HCT116 (cell line): ENCODE measurements at regions not wholly inside any gene's neighbourhood (a gene's known extent, or its start where the extent isn't known, plus 50 kb on each side); places are given as distances from the start of the nearest gene placed in this dataset.

ENCODE experiments used
- ATAC-seq: fragments of 200-7000 bp; cut with Tn5 transposase; 2 replicates; pipeline ENCODE4 v1.9.1; 2020; ENCODE audit warnings: mild to moderate bottlenecking, moderate library complexity
- BruUV-seq: library from RNA; stranded (reverse); fragments of 400-500 nt; replicated peaks from 2 replicates; lab custom pipeline; 2021; lab: Mats Ljungman, UMichigan
- CTCF ChIA-PET: fragments of 300-600 bp; sonication (Branson Sonifier 250); formaldehyde crosslinking; loops from one replicate; lab custom pipeline; 2021; ENCODE audit warnings: antibody characterized with exemption; lab: Charles Lee
- POLR2A ChIA-PET: fragments of 300-600, 350-600 bp; sonication (Branson Sonifier 250); formaldehyde crosslinking; loops from one replicate; lab custom pipeline; 2021; ENCODE audit warnings: antibody characterized with exemption; lab: Charles Lee
- RAD21 ChIA-PET, 2 experiments: fragments of 300-600 bp; sonication (Branson Sonifier 250); formaldehyde crosslinking; loops; one replicate each; lab custom pipeline; 2023; ENCODE audit warnings: low total read pairs in 2 of 2; ENCODE audit not compliant: uncharacterized antibody in 2 of 2, unreplicated experiment in 2 of 2, low non-redundant PET in 1 of 2; lab: Charles Lee
- DNase-seq: peaks from one replicate; pipeline ENCODE4 v3.0.0-alpha.2; 2010; ENCODE audit warnings: low read depth, low spot score
- H2AFZ ChIP-seq: fragments of 200-600 bp; shearing (Covaris generic), sonication (generic); 2 replicates; pipeline ENCODE4 v1.6.1; 2017; ENCODE audit warnings: low read depth, mixed run types, mixed read lengths, antibody characterized with exemption, low read length; ENCODE audit not compliant: poor library complexity, severe bottlenecking
- H3K27ac ChIP-seq: 2 replicates; pipeline ENCODE4 v1.5.1; 2012; ENCODE audit warnings: low read depth, low read length
- H3K27me3 ChIP-seq: fragments of 200-600 bp; sonication (generic); 2 replicates; pipeline ENCODE4 v1.6.1; 2016; ENCODE audit warnings: mixed run types, low read length, mixed read lengths; ENCODE audit not compliant: insufficient read depth
- H3K36me3 ChIP-seq, 2 experiments: fragments of 200-500 bp in 1 of 2; fragments of 200-600 bp in 1 of 2; sonication (Bioruptor generic) in 1 of 2; sonication (generic) in 1 of 2; 2 replicates each; pipeline versions ENCODE4 v1.5.1 to v1.6.1; 2014 to 2016; ENCODE audit warnings: low read length in 2 of 2, inconsistent platforms in 1 of 2, mixed read lengths in 1 of 2, mixed run types in 1 of 2; ENCODE audit not compliant: insufficient read depth in 2 of 2, control insufficient read depth in 1 of 2
- H3K4me1 ChIP-seq, 2 experiments: fragments of 200-600 bp in 1 of 2; sonication (generic) in 1 of 2; 2 replicates each; pipeline versions ENCODE4 v1.5.1 to v1.6.1; 2012 to 2017; ENCODE audit warnings: low read length in 2 of 2, inconsistent platforms in 1 of 2, mild to moderate bottlenecking in 1 of 2, mixed read lengths in 1 of 2, mixed run types in 1 of 2, moderate library complexity in 1 of 2; ENCODE audit not compliant: insufficient read depth in 2 of 2, control insufficient read depth in 1 of 2
- H3K4me2 ChIP-seq: fragments of 200-600 bp; sonication (generic); 2 replicates; pipeline ENCODE4 v1.6.1; 2017; ENCODE audit warnings: mixed run types, low read length, mixed read lengths
- H3K4me3 ChIP-seq, 2 experiments: fragments of 200-600 bp in 1 of 2; sonication (generic) in 1 of 2; replicated peaks in 1 of 2; 2 replicates each; pipeline ENCODE4 v1.5.1; 2011 to 2016; ENCODE audit warnings: low read length in 2 of 2, control low read depth in 1 of 2, low read depth in 1 of 2, mild to moderate bottlenecking in 1 of 2, mixed read lengths in 1 of 2, mixed run types in 1 of 2
- H3K79me2 ChIP-seq: fragments of 200-600 bp; sonication (generic); 2 replicates; pipeline ENCODE4 v1.6.1; 2017; ENCODE audit warnings: mild to moderate bottlenecking, mixed run types, low read length, moderate library complexity, mixed read lengths; ENCODE audit not compliant: insufficient read depth
- H3K9ac ChIP-seq: fragments of 200-600 bp; sonication (generic); 2 replicates; pipeline ENCODE4 v1.6.1; 2016; ENCODE audit warnings: low read length, mixed read lengths
- H3K9me2 ChIP-seq: fragments of 200-600 bp; sonication (generic), shearing (Covaris generic); 2 replicates; pipeline ENCODE4 v1.6.1; 2017; ENCODE audit warnings: mixed run types, mild to moderate bottlenecking, moderate library complexity; ENCODE audit not compliant: insufficient read depth
- H3K9me3 ChIP-seq, 2 experiments: fragments of 200-500 bp in 1 of 2; fragments of 200-600 bp in 1 of 2; sonication (Bioruptor generic) in 1 of 2; sonication (generic) in 1 of 2; 2 replicates each; pipeline ENCODE4 v1.6.1; 2014 to 2017; ENCODE audit warnings: low read length in 2 of 2, mixed read lengths in 2 of 2, inconsistent platforms in 1 of 2, low read depth in 1 of 2, mild to moderate bottlenecking in 1 of 2, mixed run types in 1 of 2, moderate library complexity in 1 of 2; ENCODE audit not compliant: control insufficient read depth in 1 of 2, insufficient read depth in 1 of 2
- H4K20me1 ChIP-seq: fragments of 200-600 bp; sonication (generic), shearing (Covaris generic); 2 replicates; pipeline ENCODE4 v1.6.1; 2017; ENCODE audit warnings: mixed run types, mild to moderate bottlenecking, moderate library complexity; ENCODE audit not compliant: insufficient read depth
- EGR1 ChIP-seq: IDR thresholded peaks from 2 replicates; pipeline ENCODE4 v1.6.1; 2012; ENCODE audit warnings: low read depth
- POLR2A ChIP-seq: IDR thresholded peaks from 2 replicates; pipeline ENCODE4 v1.7.0; 2011; ENCODE audit warnings: borderline replicate concordance; ENCODE audit not compliant: insufficient read depth, insufficient read length; ENCODE audit errors: extremely low read depth
- RAD21 ChIP-seq: IDR thresholded peaks from 2 replicates; pipeline ENCODE4 v1.6.1; 2012; ENCODE audit warnings: low read depth, mild to moderate bottlenecking
- SIN3A ChIP-seq: IDR thresholded peaks from 2 replicates; pipeline ENCODE4 v1.6.1; 2012; ENCODE audit warnings: low read depth
- SP1 ChIP-seq: IDR thresholded peaks from 2 replicates; pipeline ENCODE4 v1.6.1; 2012; ENCODE audit warnings: low read depth
- SRF ChIP-seq: IDR thresholded peaks from 2 replicates; pipeline ENCODE4 v1.6.1; 2012; ENCODE audit warnings: low read depth
- TCF7L2 ChIP-seq: IDR thresholded peaks from 2 replicates; pipeline ENCODE4 v1.7.0; 2011; ENCODE audit warnings: borderline replicate concordance, inconsistent platforms; ENCODE audit not compliant: insufficient read depth, insufficient read length; ENCODE audit errors: extremely low read depth
- ZNF274 ChIP-seq: fragments of 200-500 bp; sonication (Bioruptor generic); IDR thresholded peaks from 2 replicates; pipeline ENCODE4 v1.6.1; 2014; ENCODE audit warnings: mild to moderate bottlenecking, low read depth, low read length, inconsistent platforms
- intact Hi-C: fragments of 100-400 bp; cut with micrococcal nuclease; formaldehyde crosslinking; loops from 2 replicates; pipeline ENCODE4 v1.10.0; 2022
- TF ChIP-seq, protein P1 (sequence below): IDR thresholded peaks from 2 replicates; pipeline ENCODE4 v1.6.1; 2012
- TF ChIP-seq, protein P2 (sequence below): IDR thresholded peaks from 2 replicates; pipeline ENCODE4 v1.6.1; 2012; ENCODE audit warnings: low read depth

DNA sequence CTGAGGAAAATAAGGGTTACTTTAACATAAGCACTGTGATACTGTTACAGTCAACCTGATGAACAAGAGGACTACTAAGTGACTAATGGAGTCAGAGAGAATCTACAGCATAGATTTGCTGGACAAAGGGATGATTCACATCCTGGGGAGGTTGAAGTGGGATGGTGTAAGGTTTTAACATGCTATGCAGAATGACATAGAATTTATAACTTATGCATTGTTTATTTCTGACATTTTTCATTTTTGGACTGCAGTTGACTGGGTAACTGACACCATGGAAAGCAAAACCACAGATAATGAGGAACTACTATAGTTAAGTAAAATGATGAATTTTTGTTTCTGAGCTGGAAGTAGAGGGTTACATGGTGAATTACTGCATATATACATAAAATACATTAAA, 389.2 kb downstream of the MAT2B start:
- Histone ChIP-seq H3K9me3 (no peaks in the 10 kb centered on the region; a peak in 2 of 4 replicates), H3K27me3 (no peaks in the 10 kb centered on the region), H3K27ac (no peak overlapping the region), H3K9me2 (no peaks in the 10 kb centered on the region), H3K4me1 (no peaks in the 10 kb centered on the region), H3K79me2 (no peaks in the 10 kb centered on the region), H3K36me3 (no peaks in the 10 kb centered on the region), H2AFZ (no peak overlapping the region), H4K20me1 (no peaks in the 10 kb centered on the region), H3K9ac (no peak overlapping the region), H3K4me2 (no peak overlapping the region), H3K4me3 (no peak overlapping the region)
- ChIA-PET CTCF (no interaction called here), POLR2A (no interaction called here), RAD21 (no interaction called here)
- no TSS peak for BruUV-seq
- intact Hi-C loops: no loop called here
- no peak for TF ChIP-seq EGR1
- TF ChIP-seq TCF7L2: no peak
- TF ChIP-seq, protein P1, sequence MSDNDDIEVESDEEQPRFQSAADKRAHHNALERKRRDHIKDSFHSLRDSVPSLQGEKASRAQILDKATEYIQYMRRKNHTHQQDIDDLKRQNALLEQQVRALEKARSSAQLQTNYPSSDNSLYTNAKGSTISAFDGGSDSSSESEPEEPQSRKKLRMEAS: no peak
- no peak for TF ChIP-seq ZNF274
- TF ChIP-seq SP1: no peak
- TF ChIP-seq, protein P2, sequence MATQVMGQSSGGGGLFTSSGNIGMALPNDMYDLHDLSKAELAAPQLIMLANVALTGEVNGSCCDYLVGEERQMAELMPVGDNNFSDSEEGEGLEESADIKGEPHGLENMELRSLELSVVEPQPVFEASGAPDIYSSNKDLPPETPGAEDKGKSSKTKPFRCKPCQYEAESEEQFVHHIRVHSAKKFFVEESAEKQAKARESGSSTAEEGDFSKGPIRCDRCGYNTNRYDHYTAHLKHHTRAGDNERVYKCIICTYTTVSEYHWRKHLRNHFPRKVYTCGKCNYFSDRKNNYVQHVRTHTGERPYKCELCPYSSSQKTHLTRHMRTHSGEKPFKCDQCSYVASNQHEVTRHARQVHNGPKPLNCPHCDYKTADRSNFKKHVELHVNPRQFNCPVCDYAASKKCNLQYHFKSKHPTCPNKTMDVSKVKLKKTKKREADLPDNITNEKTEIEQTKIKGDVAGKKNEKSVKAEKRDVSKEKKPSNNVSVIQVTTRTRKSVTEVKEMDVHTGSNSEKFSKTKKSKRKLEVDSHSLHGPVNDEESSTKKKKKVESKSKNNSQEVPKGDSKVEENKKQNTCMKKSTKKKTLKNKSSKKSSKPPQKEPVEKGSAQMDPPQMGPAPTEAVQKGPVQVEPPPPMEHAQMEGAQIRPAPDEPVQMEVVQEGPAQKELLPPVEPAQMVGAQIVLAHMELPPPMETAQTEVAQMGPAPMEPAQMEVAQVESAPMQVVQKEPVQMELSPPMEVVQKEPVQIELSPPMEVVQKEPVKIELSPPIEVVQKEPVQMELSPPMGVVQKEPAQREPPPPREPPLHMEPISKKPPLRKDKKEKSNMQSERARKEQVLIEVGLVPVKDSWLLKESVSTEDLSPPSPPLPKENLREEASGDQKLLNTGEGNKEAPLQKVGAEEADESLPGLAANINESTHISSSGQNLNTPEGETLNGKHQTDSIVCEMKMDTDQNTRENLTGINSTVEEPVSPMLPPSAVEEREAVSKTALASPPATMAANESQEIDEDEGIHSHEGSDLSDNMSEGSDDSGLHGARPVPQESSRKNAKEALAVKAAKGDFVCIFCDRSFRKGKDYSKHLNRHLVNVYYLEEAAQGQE: no peak
- TF ChIP-seq SIN3A: no peak
- TF ChIP-seq POLR2A: no peak
- no peak for TF ChIP-seq SRF
- no peak for TF ChIP-seq RAD21
- ATAC-seq (no peak), DNase-seq (no peak)
